ENCODE measurements at regions not wholly inside any gene's neighbourhood (a gene's known extent, or its start where the extent isn't known, plus 50 kb on each side); places are given as distances from the start of the nearest gene placed in this dataset.

- Histone ChIP-seq H3K9ac (ENCODE audit: control insufficient read depth, insufficient read depth, low read length) (no peak overlapping the region), H3K9me3 (replicated peaks; ENCODE audit: control insufficient read depth, insufficient read depth, low read length) (no peaks in the 10 kb centered on the region), H3K36me3 (ENCODE audit: control insufficient read depth in 2 of 2, insufficient read depth in 2 of 2, low read length in 1 of 2) (no peaks in the 10 kb centered on the region), H3K27me3 (replicated peaks in 1 of 2; ENCODE audit: control insufficient read depth in 2 of 2, insufficient read depth in 2 of 2, low read length in 1 of 2) (peaks cover 1 to 4% of the 10 kb centered on the region in 2 experiments; a peak in 3 of 4 replicates), H2AFZ (ENCODE audit: control insufficient read depth, low read depth, low read length) (no peak overlapping the region), H3K4me1 (ENCODE audit: control insufficient read depth, insufficient read depth, low read length) (no peaks in the 10 kb centered on the region), H3K4me3 (no peak overlapping the region), H3K4me2 (ENCODE audit: control insufficient read depth, insufficient read depth) (no peak overlapping the region), H3K79me2 (ENCODE audit: control insufficient read depth, insufficient read depth, low read length) (no peaks in the 10 kb centered on the region), H4K20me1 (ENCODE audit: control insufficient read depth, insufficient read depth) (no peaks in the 10 kb centered on the region), H3K27ac (ENCODE audit: control insufficient read depth, insufficient read depth) (no peak overlapping the region)
- BruUV-seq (replicated peaks) = no TSS peak
- ATAC-seq = no peak
- ChIA-PET CTCF (interaction anchor here (0.9 kb wide), 1 partner anchor 34 kb away, joined by 3 read pairs; no protein-coding TSS in a partner anchor), RAD21 (ENCODE audit: unreplicated experiment) (no interaction called here), POLR2A (no interaction called here), SMC1A (ENCODE audit: uncharacterized antibody, unreplicated experiment) (no interaction called here)
- TF ChIP-seq PAX8 (IDR thresholded peaks at IDR 0.05) = no peak
- no peak for TF ChIP-seq MYB (IDR thresholded peaks at IDR 0.05; ENCODE audit: borderline replicate concordance, low read depth, low read length)
- TF ChIP-seq E2F8 (IDR thresholded peaks at IDR 0.05; ENCODE audit: low read depth, partially characterized antibody) = no peak
- TF ChIP-seq BHLHE40 (IDR thresholded peaks at IDR 0.05; ENCODE audit: borderline replicate concordance in 1 of 2, low read depth in 2 of 2, low read length in 1 of 2) = no peak
- no peak for TF ChIP-seq TBL1XR1 (IDR thresholded peaks at IDR 0.05; ENCODE audit: low read depth, low read length)
- no peak for TF ChIP-seq ZNF622 (IDR thresholded peaks at IDR 0.05)
- no peak for TF ChIP-seq POU2F2 (IDR thresholded peaks at IDR 0.05; ENCODE audit: borderline replicate concordance, low read depth, low read length)
- no peak for TF ChIP-seq POLR2AphosphoS5 (IDR thresholded peaks at IDR 0.05; ENCODE audit: low read length)
- TF ChIP-seq RFX5 (IDR thresholded peaks at IDR 0.05; ENCODE audit: low read depth, low read length) = no peak
- WGBS (ENCODE audit: insufficient coverage, insufficient replicate concordance, low lambda C conversion rate, missing lambda C conversion rate) = 0% methylated on average over 3 of the region's 3 CpGs
- in situ Hi-C loops (cut with MboI) (no loop called here), intact Hi-C loops (cut with micrococcal nuclease; ENCODE audit: unreplicated experiment) (no loop called here)
- FAIRE-seq = no peak
- DNase-seq (ENCODE audit: low read depth, low spot score) = no peak
Observed at GRCh38 chr1:226474041-226474440, 66.1 kb upstream of the PARP1 start.

All from GM12878 (cell line).